ENCODE measurements at regions not wholly inside any gene's neighbourhood (a gene's known extent, or its start where the extent isn't known, plus 50 kb on each side); places are given as distances from the start of the nearest gene placed in this dataset.
"Not testable (repeated sequence)": the region's sequence is repeated elsewhere in the genome, so short reads cannot be mapped to it uniquely, and the experiment has no call there.

DNA sequence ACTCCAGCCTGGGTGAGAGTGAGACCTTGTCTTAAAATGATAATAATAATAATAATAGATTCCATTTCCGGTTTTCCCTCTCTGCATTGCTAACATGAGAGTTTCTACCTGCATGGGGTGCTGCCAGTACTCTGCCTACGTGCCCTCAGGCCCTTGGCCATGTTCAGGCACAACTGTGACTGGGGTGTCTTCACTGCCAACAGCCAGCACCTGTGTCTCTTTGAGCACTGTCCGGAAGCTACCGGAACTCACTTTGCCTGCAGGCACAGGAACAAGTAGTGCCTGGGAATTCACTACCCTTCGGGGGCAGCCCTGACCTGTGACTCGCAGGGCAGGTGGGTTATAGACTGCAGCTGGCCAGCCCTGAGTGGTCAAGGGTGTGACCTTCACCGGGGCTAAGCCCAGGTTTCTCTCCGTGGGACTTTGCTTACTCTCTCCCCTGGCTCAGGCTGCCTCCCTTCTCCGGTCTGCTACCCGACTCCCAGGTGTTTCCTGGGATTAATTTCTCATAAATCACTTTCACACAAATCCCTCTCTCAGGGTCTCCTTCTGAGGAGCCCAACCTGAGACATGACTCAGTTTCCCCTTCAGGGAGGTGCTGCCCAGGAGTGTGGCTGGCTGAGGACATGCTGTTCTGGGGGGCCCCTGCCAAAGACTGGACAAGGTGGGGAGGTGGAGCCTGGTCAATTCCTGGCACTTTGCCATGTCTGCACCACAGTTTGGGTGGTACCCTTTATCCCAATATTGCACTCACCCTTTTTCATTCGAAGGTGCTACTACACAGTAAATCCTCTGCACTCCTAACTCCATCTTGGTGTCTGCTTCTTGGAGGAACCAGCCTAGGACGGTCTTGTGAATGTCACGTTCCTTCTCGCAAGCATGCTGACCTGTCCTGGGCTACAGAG lies 79.5 kb upstream of the RALGAPA2 start:
- DNase-seq, result no peak

DNA sequence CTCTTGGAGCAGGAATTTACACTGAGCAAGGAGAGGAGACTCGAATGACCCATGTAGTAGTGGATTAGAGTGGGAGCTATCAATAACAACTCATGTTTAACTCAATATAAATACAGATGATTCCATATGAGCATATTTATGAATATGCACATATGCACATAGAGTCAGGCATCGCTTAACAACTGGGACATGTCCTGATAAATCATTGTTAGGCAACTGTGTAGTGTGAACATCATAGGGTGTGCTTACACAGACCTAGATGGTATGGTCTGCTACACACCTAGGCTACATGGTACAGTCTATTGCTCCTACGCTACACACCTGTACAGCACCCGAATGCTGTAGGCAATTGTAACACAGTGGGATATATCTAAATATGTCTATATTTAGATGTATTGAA lies 75.9 kb upstream of the RALGAPA2 start:
- DNase-seq, result no peak

DNA sequence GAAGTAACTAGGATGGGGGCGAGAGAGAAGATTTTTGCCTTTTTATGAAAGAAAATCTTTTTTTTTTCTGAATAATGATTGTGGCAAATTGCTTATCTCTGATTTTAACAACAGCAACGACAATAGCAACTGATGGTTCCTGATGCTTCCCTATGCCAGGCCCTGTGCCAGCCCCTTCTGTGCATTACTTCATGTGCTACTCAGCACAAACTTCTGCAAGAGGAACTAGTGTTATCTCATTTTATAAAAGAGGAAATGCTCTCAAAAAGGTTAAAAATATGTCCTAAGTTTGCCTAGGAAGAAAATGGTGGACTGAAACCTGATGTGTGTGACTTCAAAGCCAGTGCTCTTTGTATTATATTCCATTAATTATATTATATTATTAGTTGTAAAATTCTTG lies 74.0 kb upstream of the RALGAPA2 start:
- no peak for DNase-seq

DNA sequence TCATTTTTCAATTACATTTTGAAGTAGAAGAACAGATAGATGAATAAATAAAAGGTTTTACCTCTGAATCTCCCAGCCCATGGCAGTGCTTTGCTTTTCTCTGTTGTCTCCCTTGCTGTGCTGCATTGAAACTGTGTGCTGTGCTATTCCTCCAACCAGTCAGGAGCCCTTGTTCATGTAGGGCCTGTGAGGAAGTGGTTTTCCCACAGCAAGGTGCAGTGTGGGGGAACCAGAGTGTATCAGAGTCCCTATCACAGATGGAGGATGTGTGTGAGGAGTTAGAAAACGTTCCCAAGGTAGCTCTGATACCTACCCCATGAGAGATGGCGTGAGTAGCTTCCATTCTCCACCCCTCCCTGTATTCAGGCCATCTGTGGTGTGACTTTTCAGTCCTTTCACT lies 72.8 kb upstream of the RALGAPA2 start:
- no peak for DNase-seq

DNA sequence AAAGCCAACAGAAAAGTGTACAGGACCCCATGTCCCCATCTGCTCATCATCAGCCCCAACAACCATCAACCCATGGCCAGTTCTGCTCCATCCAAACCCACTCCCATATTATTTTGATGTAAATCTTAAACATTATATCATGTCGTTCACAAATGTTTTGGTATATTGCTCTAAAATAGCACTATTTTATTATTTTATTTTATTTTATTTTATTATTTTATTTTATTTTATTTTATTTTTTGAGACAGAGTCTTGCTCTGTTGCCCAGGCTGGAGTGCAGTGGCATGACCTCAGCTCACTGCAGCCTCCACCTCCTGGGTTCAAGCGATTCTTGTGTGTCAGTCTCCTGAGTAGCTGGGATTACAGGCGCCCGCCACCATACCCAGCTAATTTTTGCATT lies 72.0 kb upstream of the RALGAPA2 start:
- not testable (repeated sequence) for DNase-seq

DNA sequence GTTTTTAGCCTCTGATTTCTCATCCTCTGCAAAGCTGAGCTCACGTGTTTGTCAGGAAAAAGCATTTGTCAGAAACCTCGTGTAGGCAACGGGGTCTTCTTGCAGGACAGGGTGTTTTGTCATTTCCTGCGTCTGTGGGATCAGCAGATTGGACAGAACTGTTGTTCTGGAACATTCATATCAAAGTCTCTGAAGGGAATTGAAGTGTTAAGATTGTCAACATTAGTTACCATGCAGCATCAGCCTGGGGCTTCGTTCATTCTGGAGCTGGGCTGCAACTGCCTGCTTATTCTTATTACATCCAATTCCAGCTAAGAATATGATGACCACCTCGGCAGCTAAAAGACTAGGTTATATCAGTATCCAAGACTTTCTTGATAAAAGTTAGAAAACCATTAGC lies 71.0 kb upstream of the RALGAPA2 start:
- DNase-seq, result no peak

DNA sequence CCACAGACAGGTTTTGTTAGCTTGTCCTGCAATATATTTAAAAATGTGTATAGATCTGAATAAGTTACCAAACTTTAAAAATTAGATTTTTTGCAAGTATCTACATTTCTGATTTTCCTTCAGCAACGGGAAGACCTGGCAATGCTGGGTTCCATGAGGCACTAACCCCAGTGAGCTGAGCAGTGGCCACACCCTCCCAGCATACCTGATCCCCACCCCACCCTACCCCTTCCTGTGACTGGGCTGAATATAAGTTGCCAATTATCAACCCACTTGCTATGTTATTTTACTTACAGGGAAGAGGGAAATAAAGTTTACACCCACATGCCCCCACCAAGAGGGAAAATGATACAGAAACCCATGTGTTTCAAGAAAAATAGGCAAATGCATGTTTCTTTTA lies 70.3 kb upstream of the RALGAPA2 start:
- DNase-seq, result no peak

DNA sequence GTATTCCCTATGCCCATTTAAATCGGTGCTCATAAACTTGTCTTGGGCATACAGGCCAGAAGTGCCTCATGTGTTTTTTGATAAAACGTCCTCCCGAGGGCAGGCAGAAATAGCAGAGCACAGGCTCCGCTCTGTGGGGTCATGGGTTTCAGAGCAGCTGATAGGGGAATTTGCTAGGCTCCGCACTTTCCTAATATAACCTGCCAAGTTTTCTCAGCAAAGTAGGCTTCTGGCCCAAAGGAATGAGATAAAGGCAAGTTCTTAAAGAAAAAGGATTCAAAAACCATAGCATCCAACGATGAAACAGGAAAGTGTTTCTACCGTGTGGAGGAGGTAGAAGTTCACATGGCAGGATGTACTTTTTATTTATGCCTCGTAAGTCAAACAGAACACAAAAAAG lies 69.8 kb upstream of the RALGAPA2 start:
- no peak for DNase-seq

DNA sequence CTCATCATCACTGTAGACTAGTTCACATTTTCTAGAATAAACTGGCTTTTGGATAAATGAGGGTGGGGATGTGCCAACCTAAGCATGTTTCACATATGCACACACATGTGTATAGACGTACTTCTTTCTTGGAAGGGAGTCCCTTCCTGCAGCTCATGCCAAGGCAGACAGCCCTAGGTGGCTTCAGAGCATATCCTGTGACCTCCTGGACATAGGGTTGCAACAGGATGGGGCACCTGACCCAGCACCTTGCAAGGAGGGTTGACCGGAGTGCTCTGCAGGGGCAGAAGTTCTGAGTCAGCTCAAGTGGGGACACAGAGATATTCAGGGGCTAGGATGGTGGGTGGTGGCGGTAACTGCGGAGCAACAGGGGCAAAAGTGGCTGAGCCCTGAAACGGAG lies 68.6 kb upstream of the RALGAPA2 start:
- DNase-seq, result no peak

DNA sequence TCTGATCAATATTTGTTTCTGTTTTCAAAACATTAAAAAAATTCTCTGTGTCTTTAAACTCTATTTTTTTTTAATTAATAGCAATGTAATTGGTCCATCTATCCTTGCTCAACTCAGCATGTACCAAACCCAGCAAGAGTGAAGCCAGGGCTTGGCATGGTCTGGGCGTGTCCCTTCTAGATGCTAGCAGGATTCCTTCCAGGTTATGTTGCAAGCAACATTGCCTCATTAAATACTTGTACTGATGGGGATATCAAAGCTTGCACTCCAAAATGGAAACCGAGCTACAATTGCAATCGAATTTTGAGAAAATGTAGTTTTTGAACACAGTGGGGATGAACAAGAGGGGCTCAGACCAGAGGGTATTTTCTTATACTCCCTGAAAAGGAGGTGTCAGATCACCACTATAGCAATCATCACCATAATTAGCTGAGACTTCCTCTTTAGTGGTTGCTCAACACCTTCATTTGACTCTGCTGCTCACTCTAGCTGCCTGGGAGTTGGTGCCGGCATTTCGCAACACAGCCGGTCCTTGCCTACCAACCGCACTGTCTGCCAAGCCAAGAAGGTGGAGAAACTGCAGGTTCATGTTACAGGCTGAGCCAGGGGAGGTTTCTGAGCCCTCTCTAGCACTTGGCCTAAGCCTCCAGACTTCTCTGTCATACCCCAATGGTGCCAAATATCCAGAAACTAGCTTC lies 67.8 kb upstream of the RALGAPA2 start:
- peak; percentile 23 for DNase-seq

DNA sequence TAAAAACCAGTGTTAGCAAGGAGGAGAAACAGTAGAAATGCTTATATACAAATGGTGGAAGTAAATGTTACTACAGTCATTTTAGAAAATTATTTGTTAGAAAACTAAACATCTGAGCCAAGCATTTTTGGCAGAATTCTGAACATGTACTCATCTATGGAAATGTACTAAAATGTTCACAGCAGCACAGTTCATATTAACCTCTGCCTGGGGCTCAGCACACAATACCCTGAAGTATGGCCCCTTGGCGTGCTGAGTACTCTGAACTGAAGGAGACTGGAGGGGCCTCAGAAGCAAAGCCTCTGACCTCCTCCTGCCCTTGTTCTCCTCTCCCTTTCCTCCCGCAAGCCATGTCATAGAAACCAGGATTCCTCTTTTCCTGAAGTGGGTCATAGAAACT lies 66.2 kb upstream of the RALGAPA2 start:
- no peak for DNase-seq

DNA sequence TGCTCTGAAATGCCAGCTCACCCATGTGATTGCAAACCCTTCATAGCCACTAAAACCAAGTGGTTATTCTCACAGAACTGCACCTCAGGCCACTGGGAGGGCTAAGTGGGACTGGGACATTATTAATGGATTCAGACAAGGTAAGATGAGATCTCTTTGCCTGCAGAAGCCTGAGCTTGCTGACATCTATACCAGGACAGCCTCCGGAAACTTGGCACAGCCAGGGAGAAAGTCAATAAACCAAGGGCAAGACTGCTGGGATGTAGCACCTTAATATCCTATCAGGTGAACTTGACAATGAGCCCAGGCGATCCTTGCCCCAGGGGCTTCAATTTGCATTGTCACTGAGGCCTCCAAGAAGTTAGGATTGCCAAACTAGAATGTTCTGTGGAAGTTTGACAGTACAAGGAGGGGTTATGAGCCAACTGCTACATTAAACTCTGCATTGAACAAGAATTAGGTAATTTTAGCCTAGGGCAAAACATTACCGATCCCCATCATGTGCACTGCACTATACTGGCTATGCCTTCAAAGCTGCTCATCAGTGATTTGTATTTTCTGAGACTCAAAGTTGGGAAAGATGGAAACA lies 60.1 kb upstream of the RALGAPA2 start:
- DNase-seq, result no peak

DNA sequence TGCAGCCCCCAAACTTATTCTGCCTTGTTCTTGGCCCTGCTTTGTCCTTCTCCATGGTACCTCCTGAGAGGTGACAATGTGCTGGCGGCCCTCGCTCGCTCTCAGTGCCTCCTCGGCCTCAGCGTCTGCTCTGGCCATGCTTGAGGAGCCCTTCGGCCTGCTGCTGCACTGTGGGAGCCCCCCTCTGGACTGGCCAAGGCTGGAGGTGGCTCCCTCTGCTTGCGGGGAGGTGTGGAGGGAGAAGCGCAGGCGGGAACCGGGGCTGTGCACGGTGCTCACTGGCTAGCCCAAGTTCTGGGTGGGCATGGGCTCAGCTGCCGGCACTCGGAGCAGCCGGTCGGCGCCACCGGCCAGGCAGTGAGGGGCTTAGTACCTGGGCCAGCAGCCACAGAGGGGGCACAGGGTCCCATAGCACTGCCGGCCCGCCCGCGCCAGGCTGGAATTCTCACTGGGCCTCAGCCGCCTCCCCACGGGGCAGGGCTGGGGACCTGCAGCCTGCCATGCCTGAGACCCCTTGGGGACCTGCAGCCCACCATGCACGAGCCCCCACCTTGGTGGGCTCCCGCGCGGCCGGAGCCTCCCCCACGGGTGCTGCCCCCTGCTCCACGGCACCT lies 55.9 kb upstream of the RALGAPA2 start:
- DNase-seq, result no peak

DNA sequence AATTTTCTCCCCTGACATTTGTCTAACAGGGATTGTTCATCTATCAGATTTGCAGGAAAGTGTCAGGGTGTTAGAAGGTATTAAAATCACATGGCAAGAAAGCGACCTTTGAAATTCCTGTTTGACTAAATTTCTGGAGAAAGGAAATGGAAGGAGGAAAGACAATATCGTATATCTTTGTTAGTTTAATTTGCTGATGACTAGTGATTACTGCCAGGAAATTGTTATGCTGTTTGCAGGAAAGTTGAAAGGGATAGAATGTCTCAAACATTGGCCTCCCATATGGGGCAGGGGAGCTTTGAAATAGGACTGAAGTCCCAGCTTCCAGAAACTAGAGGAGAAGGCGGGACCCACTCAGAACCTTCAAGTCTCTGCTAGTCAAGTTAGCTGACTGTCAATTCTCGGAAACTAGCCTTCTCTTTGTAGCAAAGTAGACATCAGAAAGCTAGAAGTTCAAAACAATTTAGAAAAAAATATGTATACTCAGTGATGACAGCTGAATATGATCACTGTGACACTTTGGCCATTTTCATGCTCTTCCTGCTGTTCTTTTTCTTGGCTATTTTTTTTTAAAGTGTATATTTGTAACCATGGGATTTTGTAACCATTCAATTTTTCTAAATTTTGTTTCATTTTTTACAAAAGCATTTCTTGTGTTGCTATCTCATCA lies 53.4 kb upstream of the RALGAPA2 start:
- no peak for DNase-seq

DNA sequence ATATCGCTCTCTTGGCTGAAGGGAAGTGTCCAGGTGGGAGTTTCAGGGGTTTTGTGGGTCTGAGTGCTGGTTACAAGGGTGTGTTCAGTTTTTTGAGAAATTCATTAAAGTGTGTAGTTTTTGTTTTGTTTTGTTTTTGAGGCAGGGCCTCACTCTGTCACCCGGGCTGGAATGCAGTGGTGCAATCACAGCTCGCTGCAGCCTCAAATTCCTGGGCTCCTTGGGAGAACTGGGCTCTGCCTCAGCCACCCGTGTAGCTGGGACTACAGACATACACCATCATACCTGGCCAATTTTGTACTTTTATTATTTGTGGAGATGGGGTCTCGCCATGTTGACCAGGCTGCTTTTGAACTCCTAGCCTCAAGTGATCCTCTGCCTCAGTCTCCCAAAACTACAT lies 51.2 kb upstream of the RALGAPA2 start:
- DNase-seq, result no peak

All from CD4-positive, alpha-beta T cell treated with Interleukin-10 for 1 hour (primary cell).